Nephron progenitor cell (in vitro differentiated cells): ENCODE measurements at regions not wholly inside any gene's neighbourhood (a gene's known extent, or its start where the extent isn't known, plus 50 kb on each side); places are given as distances from the start of the nearest gene placed in this dataset.
"Not testable (repeated sequence)": the region's sequence is repeated elsewhere in the genome, so short reads cannot be mapped to it uniquely, and the experiment has no call there.

Source experiments
- DNase-seq: peaks from one replicate; pipeline ENCODE4 v3.0.0; 2021
- H3K27ac Mint-ChIP-seq: 2 replicates; pipeline ENCODE4 v1.8.0; 2021; ENCODE audit warnings: mild to moderate bottlenecking, moderate library complexity, mixed read lengths
- H3K27me3 Mint-ChIP-seq: 2 replicates; pipeline ENCODE4 v1.8.0; 2021; ENCODE audit warnings: mild to moderate bottlenecking, low read depth, mixed read lengths; ENCODE audit not compliant: poor library complexity
- H3K36me3 Mint-ChIP-seq: 2 replicates; pipeline ENCODE4 v1.8.0; 2021; ENCODE audit warnings: low read depth, mixed read lengths
- H3K4me1 Mint-ChIP-seq: 2 replicates; pipeline ENCODE4 v1.8.0; 2021; ENCODE audit warnings: mixed read lengths
- H3K4me3 Mint-ChIP-seq: 2 replicates; pipeline ENCODE4 v1.8.0; 2021; ENCODE audit warnings: mild to moderate bottlenecking, moderate library complexity, mixed read lengths
- H3K9me3 Mint-ChIP-seq: 2 replicates; pipeline ENCODE4 v1.8.0; 2021; ENCODE audit warnings: mild to moderate bottlenecking, moderate library complexity, mixed read lengths
- CTCF ChIP-seq: fragments of 200-600 bp; sonication (generic); IDR thresholded peaks from 2 replicates; pipeline ENCODE4 v1.5.0; 2021; ENCODE audit warnings: antibody characterized with exemption

GRCh38 chr2:201946746-201947145, 86.9 kb upstream of the FZD7 start:
- H3K27me3 Mint-ChIP-seq: peaks cover 14% of the 10 kb centered on the region
- DNase-seq, H3K36me3 Mint-ChIP-seq, H3K9me3 Mint-ChIP-seq, H3K27ac Mint-ChIP-seq, H3K4me3 Mint-ChIP-seq: not testable (repeated sequence)
- peaks cover 60% of the 10 kb centered on the region for H3K4me1 Mint-ChIP-seq

- Mint-ChIP-seq H3K27me3 (peaks cover 12% of the 10 kb centered on the region), H3K4me3 (no peak overlapping the region), H3K4me1 (peaks cover 60% of the 10 kb centered on the region), H3K9me3 (no peaks in the 10 kb centered on the region), H3K36me3 (peaks cover 5% of the 10 kb centered on the region), H3K27ac (no peak overlapping the region)
- DNase-seq: no peak
- TF ChIP-seq CTCF: no peak
Observed at GRCh38 chr2:201947287-201947686, 86.4 kb upstream of the FZD7 start.

GRCh38 chr2:201949181-201949926, 84.3 kb upstream of the FZD7 start:
- H3K9me3 Mint-ChIP-seq: no peaks in the 10 kb centered on the region
- TF ChIP-seq CTCF: no peak
- peak overlapping the region; percentile 3 for H3K4me3 Mint-ChIP-seq
- no peaks in the 10 kb centered on the region for H3K36me3 Mint-ChIP-seq
- H3K27me3 Mint-ChIP-seq: peaks cover 12% of the 10 kb centered on the region
- peak; percentile 53 for DNase-seq
- peak overlapping the region; percentile 85 for H3K27ac Mint-ChIP-seq
- peaks cover 70% of the 10 kb centered on the region for H3K4me1 Mint-ChIP-seq

GRCh38 chr2:201949927-201950246, 83.8 kb upstream of the FZD7 start:
- Mint-ChIP-seq H3K27me3 (peaks cover 12% of the 10 kb centered on the region), H3K4me1 (peaks cover 71% of the 10 kb centered on the region), H3K9me3 (no peaks in the 10 kb centered on the region), H3K27ac (peak overlapping the region; percentile 85), H3K36me3 (no peaks in the 10 kb centered on the region), H3K4me3 (peak overlapping the region; percentile 3)
- no peak for TF ChIP-seq CTCF
- DNase-seq: no peak

- H3K27me3 Mint-ChIP-seq: peaks cover 12% of the 10 kb centered on the region
- TF ChIP-seq CTCF: no peak
- no peak overlapping the region for H3K27ac Mint-ChIP-seq
- DNase-seq: no peak
- peaks cover 76% of the 10 kb centered on the region for H3K4me1 Mint-ChIP-seq
- no peak overlapping the region for H3K4me3 Mint-ChIP-seq
- no peaks in the 10 kb centered on the region for H3K36me3 Mint-ChIP-seq
- no peaks in the 10 kb centered on the region for H3K9me3 Mint-ChIP-seq
Observed at GRCh38 chr2:201950606-201951005, 83.0 kb upstream of the FZD7 start.

- Mint-ChIP-seq H3K36me3 (no peaks in the 10 kb centered on the region), H3K4me3 (peak overlapping the region; percentile 26), H3K27ac (peak overlapping the region; percentile 16), H3K27me3 (peaks cover 10% of the 10 kb centered on the region), H3K4me1 (peaks cover 91% of the 10 kb centered on the region), H3K9me3 (no peaks in the 10 kb centered on the region)
- no peak for TF ChIP-seq CTCF
- peak; percentile 68 for DNase-seq
Observed at GRCh38 chr2:201952187-201952586, 81.5 kb upstream of the FZD7 start.
